Neural cell (in vitro differentiated cells): ENCODE measurements at regions not wholly inside any gene's neighbourhood (a gene's known extent, or its start where the extent isn't known, plus 50 kb on each side); places are given as distances from the start of the nearest gene placed in this dataset.

Experiments
- H2AFZ ChIP-seq: fragments of 200-600, 300-800 bp; sonication (generic), shearing (Covaris generic); 2 replicates; pipeline ENCODE4 v1.6.0; 2014; ENCODE audit warnings: low read depth, mild to moderate bottlenecking, antibody characterized with exemption, low read length, moderate library complexity
- H3F3A ChIP-seq: fragments of 200-600 bp; shearing (Covaris generic); 2 replicates; pipeline ENCODE4 v1.6.1; 2016; ENCODE audit warnings: mild to moderate bottlenecking, moderate library complexity, mixed read lengths, antibody characterized with exemption, low read length; ENCODE audit not compliant: insufficient read depth, poor library complexity, severe bottlenecking
- H3K27ac ChIP-seq: fragments of 200-600, 300-800 bp; sonication (generic), shearing (Covaris generic); 2 replicates; pipeline ENCODE4 v1.5.1; 2014; ENCODE audit warnings: mild to moderate bottlenecking, low read length, moderate library complexity
- H3K27me3 ChIP-seq: fragments of 300-800, 200-600 bp; sonication (generic), shearing (Covaris generic); 2 replicates; pipeline ENCODE4 v1.6.0; 2014; ENCODE audit warnings: mild to moderate bottlenecking, low read depth, low read length, moderate library complexity; ENCODE audit not compliant: insufficient read depth
- H3K36me3 ChIP-seq: fragments of 300-800, 200-600 bp; sonication (generic), shearing (Covaris generic); 2 replicates; pipeline ENCODE4 v1.5.1; 2014; ENCODE audit warnings: mild to moderate bottlenecking, antibody characterized with exemption, low read length, moderate library complexity; ENCODE audit not compliant: insufficient read depth
- H3K4me2 ChIP-seq: fragments of 300-800, 200-600 bp; sonication (generic), shearing (Covaris generic); 2 replicates; pipeline ENCODE4 v1.6.0; 2014; ENCODE audit warnings: mild to moderate bottlenecking, low read length
- H3K4me3 ChIP-seq: fragments of 300-800, 200-600 bp; sonication (generic), shearing (Covaris generic); 2 replicates; pipeline ENCODE4 v1.5.1; 2014; ENCODE audit warnings: mild to moderate bottlenecking, low read length, moderate library complexity
- H3K79me2 ChIP-seq: fragments of 200-600 bp; shearing (Covaris generic); replicated peaks from 2 replicates; pipeline ENCODE4 v1.6.0; 2014; ENCODE audit warnings: mild to moderate bottlenecking, low read length, moderate library complexity; ENCODE audit not compliant: insufficient read depth
- H3K9ac ChIP-seq: fragments of 300-800, 200-600 bp; sonication (generic), shearing (Covaris generic); 2 replicates; pipeline ENCODE4 v1.6.1; 2016; ENCODE audit warnings: mild to moderate bottlenecking, low read length, mixed read lengths
- H3K9me2 ChIP-seq: fragments of 200-600 bp; shearing (Covaris generic); 2 replicates; pipeline ENCODE4 v1.6.1; 2016; ENCODE audit warnings: mild to moderate bottlenecking, low read length, mixed read lengths; ENCODE audit not compliant: insufficient read depth
- H3K9me3 ChIP-seq: fragments of 200-600, 300-800 bp; sonication (generic), shearing (Covaris generic); 2 replicates; pipeline ENCODE4 v1.6.1; 2016; ENCODE audit warnings: mild to moderate bottlenecking, mixed run types, low read length, moderate library complexity, mixed read lengths
- H4K20me1 ChIP-seq: fragments of 200-600 bp; shearing (Covaris generic); 2 replicates; pipeline ENCODE4 v1.6.1; 2016; ENCODE audit warnings: mild to moderate bottlenecking, mixed run types; ENCODE audit not compliant: insufficient read depth
- EP300 ChIP-seq: fragments of 450-650 bp; conservative IDR thresholded peaks from 2 replicates; pipeline ENCODE4 v1.6.1; 2014; ENCODE audit warnings: antibody characterized with exemption, mild to moderate bottlenecking, moderate library complexity; ENCODE audit not compliant: poor library complexity, severe bottlenecking
- EZH2 ChIP-seq: fragments of 200-600, 300-800 bp; shearing (Covaris generic), sonication (generic); IDR thresholded peaks from 2 replicates; pipeline ENCODE4 v1.6.1; 2014; ENCODE audit warnings: antibody characterized with exemption, low read length, borderline replicate concordance, mild to moderate bottlenecking; ENCODE audit not compliant: insufficient read depth, poor library complexity, severe bottlenecking
- MXI1 ChIP-seq: fragments of 450-650 bp; conservative IDR thresholded peaks from 2 replicates; pipeline ENCODE4 v1.6.1; 2014; ENCODE audit warnings: antibody characterized with exemption, mild to moderate bottlenecking; ENCODE audit not compliant: poor library complexity, severe bottlenecking
- POLR2AphosphoS5 ChIP-seq: IDR thresholded peaks from 2 replicates; pipeline ENCODE4 v1.6.1; 2012
- RAD21 ChIP-seq: fragments of 450-650 bp; conservative IDR thresholded peaks from 2 replicates; pipeline ENCODE4 v1.6.1; 2014; ENCODE audit warnings: antibody characterized with exemption, mild to moderate bottlenecking, moderate library complexity
- SMC3 ChIP-seq: fragments of 450-650 bp; conservative IDR thresholded peaks from 2 replicates; pipeline ENCODE4 v1.6.1; 2014; ENCODE audit warnings: antibody characterized with exemption, mild to moderate bottlenecking, moderate library complexity; ENCODE audit not compliant: poor library complexity
- TAF1 ChIP-seq: IDR thresholded peaks from 2 replicates; pipeline ENCODE4 v1.6.1; 2012; ENCODE audit warnings: low read depth
- TF ChIP-seq, protein P1 (sequence below): fragments of 450-650 bp; IDR thresholded peaks from 2 replicates; pipeline ENCODE4 v1.5.1; 2014; ENCODE audit warnings: antibody characterized with exemption, mild to moderate bottlenecking, moderate library complexity; ENCODE audit not compliant: poor library complexity, severe bottlenecking
- TF ChIP-seq, protein P2 (sequence below): IDR thresholded peaks from 2 replicates; pipeline ENCODE4 v1.6.1; 2012; ENCODE audit warnings: borderline replicate concordance

DNA sequence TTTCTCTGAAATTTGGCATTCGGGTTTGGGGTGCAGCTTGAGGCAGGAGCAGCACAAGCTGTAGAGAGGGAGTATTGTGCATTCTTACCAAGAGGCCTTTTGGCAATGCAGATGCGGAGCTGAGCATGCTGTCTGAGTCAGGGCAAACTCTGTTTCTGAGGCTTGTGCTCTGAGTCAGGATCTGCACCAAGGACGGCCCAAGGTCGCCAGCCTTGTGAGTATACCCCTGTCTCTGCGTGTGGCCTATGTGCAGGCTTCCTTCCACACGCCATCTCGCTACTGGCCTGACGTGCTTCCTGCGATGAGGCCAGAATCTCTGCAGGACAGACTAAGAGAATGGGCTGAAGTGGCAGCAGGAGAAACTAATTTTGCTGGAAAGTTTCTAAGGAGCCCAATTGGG lies 83.8 kb upstream of the ROPN1 start:
- peaks cover 58% of the 10 kb centered on the region for H3K79me2 ChIP-seq
- no peak overlapping the region for H2AFZ ChIP-seq
- no peak overlapping the region for H3K9ac ChIP-seq
- H3K9me2 ChIP-seq: no peaks in the 10 kb centered on the region
- H3K9me3 ChIP-seq: no peaks in the 10 kb centered on the region
- no peak overlapping the region for H3K4me3 ChIP-seq
- H3K36me3 ChIP-seq: no peaks in the 10 kb centered on the region
- peaks cover 11% of the 10 kb centered on the region for H4K20me1 ChIP-seq
- no peak for TF ChIP-seq RAD21
- TF ChIP-seq, protein P1, sequence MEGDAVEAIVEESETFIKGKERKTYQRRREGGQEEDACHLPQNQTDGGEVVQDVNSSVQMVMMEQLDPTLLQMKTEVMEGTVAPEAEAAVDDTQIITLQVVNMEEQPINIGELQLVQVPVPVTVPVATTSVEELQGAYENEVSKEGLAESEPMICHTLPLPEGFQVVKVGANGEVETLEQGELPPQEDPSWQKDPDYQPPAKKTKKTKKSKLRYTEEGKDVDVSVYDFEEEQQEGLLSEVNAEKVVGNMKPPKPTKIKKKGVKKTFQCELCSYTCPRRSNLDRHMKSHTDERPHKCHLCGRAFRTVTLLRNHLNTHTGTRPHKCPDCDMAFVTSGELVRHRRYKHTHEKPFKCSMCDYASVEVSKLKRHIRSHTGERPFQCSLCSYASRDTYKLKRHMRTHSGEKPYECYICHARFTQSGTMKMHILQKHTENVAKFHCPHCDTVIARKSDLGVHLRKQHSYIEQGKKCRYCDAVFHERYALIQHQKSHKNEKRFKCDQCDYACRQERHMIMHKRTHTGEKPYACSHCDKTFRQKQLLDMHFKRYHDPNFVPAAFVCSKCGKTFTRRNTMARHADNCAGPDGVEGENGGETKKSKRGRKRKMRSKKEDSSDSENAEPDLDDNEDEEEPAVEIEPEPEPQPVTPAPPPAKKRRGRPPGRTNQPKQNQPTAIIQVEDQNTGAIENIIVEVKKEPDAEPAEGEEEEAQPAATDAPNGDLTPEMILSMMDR: no peak
- no peak for TF ChIP-seq TAF1
- no peak for TF ChIP-seq SMC3
- no peaks in the 10 kb centered on the region for H3F3A ChIP-seq
- H3K27me3 ChIP-seq: no peaks in the 10 kb centered on the region
- no peak overlapping the region for H3K4me2 ChIP-seq
- H3K27ac ChIP-seq: no peak overlapping the region

DNA sequence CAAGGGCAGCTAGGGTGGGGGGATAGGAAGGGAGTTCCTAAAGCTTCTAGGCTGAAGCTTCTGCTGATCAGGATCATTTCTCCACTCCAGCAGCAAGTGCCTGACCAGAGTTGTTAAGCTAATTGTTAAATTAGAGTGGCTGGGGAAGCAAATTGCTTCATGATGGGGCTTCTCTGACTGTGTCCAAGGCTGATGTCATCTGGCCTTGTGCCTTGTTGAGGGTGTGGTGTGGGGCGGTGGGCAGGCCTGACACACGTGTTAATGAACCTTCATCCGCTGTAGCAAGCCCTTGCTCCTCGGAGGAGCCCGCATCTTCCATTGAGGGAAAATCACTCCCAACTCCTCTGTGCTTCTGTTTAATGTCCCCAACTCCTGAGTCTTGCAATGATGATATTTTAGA lies 84.3 kb upstream of the ROPN1 start:
- no peaks in the 10 kb centered on the region for H3K27me3 ChIP-seq
- no peak overlapping the region for H3K4me3 ChIP-seq
- H3K9me3 ChIP-seq: no peaks in the 10 kb centered on the region
- no peaks in the 10 kb centered on the region for H3K36me3 ChIP-seq
- H3K9me2 ChIP-seq: no peaks in the 10 kb centered on the region
- H3K9ac ChIP-seq: no peak overlapping the region
- no peaks in the 10 kb centered on the region for H3F3A ChIP-seq
- peaks cover 60% of the 10 kb centered on the region for H3K79me2 ChIP-seq
- no peak overlapping the region for H2AFZ ChIP-seq
- no peak overlapping the region for H3K4me2 ChIP-seq
- peaks cover 11% of the 10 kb centered on the region for H4K20me1 ChIP-seq
- no peak overlapping the region for H3K27ac ChIP-seq
- TF ChIP-seq EZH2: no peak
- TF ChIP-seq MXI1: no peak
- TF ChIP-seq POLR2AphosphoS5: no peak
- no peak for TF ChIP-seq TAF1
- TF ChIP-seq RAD21: no peak
- TF ChIP-seq, protein P2, sequence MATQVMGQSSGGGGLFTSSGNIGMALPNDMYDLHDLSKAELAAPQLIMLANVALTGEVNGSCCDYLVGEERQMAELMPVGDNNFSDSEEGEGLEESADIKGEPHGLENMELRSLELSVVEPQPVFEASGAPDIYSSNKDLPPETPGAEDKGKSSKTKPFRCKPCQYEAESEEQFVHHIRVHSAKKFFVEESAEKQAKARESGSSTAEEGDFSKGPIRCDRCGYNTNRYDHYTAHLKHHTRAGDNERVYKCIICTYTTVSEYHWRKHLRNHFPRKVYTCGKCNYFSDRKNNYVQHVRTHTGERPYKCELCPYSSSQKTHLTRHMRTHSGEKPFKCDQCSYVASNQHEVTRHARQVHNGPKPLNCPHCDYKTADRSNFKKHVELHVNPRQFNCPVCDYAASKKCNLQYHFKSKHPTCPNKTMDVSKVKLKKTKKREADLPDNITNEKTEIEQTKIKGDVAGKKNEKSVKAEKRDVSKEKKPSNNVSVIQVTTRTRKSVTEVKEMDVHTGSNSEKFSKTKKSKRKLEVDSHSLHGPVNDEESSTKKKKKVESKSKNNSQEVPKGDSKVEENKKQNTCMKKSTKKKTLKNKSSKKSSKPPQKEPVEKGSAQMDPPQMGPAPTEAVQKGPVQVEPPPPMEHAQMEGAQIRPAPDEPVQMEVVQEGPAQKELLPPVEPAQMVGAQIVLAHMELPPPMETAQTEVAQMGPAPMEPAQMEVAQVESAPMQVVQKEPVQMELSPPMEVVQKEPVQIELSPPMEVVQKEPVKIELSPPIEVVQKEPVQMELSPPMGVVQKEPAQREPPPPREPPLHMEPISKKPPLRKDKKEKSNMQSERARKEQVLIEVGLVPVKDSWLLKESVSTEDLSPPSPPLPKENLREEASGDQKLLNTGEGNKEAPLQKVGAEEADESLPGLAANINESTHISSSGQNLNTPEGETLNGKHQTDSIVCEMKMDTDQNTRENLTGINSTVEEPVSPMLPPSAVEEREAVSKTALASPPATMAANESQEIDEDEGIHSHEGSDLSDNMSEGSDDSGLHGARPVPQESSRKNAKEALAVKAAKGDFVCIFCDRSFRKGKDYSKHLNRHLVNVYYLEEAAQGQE: no peak
- TF ChIP-seq EP300: no peak
- TF ChIP-seq SMC3: no peak
- TF ChIP-seq, protein P1: no peak
